PFSK-1 (cell line): ENCODE measurements at regions not wholly inside any gene's neighbourhood (a gene's known extent, or its start where the extent isn't known, plus 50 kb on each side); places are given as distances from the start of the nearest gene placed in this dataset.

ENCODE experiments used
- FOXP2 ChIP-seq: optimal IDR thresholded peaks from 2 replicates; pipeline ENCODE3; 2011; ENCODE audit warnings: borderline replicate concordance, control low read depth, inconsistent platforms; ENCODE audit not compliant: insufficient read depth; ENCODE audit errors: extremely low read length, extremely low read depth
- POLR2AphosphoS5 ChIP-seq: IDR thresholded peaks from 2 replicates; pipeline ENCODE4 v1.6.1; 2012; ENCODE audit warnings: low read depth, mild to moderate bottlenecking, control low read depth, low read length, moderate library complexity
- REST ChIP-seq, 2 experiments: IDR thresholded peaks; 2 replicates each; pipeline versions ENCODE4 v1.6.1 to v1.8.0; 2011 to 2012; ENCODE audit warnings: low read depth in 2 of 2, low read length in 2 of 2, control low read depth in 1 of 2, inconsistent platforms in 1 of 2, mild to moderate bottlenecking in 1 of 2, moderate library complexity in 1 of 2; ENCODE audit not compliant: insufficient read depth in 1 of 2
- SIN3A ChIP-seq: IDR thresholded peaks from 2 replicates; pipeline ENCODE4 v1.6.1; 2012; ENCODE audit warnings: mild to moderate bottlenecking, low read length, moderate library complexity, borderline replicate concordance; ENCODE audit not compliant: insufficient read depth
- TAF1 ChIP-seq: IDR thresholded peaks from 2 replicates; pipeline ENCODE4 v1.6.1; 2012; ENCODE audit warnings: low read length, control low read depth, borderline replicate concordance; ENCODE audit not compliant: insufficient read depth

GRCh38 chr9:25396828-25397227 is 281.4 kb downstream of the TUSC1 start:
- no peak for TF ChIP-seq SIN3A
- TF ChIP-seq POLR2AphosphoS5, result no peak
- TF ChIP-seq FOXP2, result no peak
- TF ChIP-seq TAF1, result no peak
- TF ChIP-seq REST (IDR thresholded peaks at IDR 0.05; ENCODE audit: insufficient read depth in 1 of 2, low read depth in 2 of 2, low read length in 2 of 2), result no peak

DNA sequence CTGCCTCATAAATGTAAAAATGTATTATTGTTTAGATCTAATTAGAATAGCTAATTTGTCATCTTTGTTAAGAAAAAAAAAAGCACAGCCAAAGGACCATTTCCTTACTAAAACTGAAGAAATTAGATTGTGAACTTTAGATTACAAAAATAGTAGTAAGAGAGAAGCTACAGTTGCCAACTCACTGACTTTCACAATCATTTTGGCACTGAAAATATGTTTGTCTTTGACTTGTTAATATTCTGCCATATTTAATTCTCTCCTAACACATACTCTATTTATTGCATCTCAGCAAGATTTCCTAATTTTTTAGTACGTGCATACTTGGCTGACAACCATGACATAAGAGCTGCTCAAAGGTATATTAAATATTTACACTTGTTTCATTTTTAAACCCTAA is 297.1 kb downstream of the TUSC1 start:
- TF ChIP-seq POLR2AphosphoS5 (no peak), REST (IDR thresholded peaks at IDR 0.05; ENCODE audit: insufficient read depth in 1 of 2, low read depth in 2 of 2, low read length in 2 of 2) (no peak), FOXP2 (no peak), TAF1 (no peak)

DNA sequence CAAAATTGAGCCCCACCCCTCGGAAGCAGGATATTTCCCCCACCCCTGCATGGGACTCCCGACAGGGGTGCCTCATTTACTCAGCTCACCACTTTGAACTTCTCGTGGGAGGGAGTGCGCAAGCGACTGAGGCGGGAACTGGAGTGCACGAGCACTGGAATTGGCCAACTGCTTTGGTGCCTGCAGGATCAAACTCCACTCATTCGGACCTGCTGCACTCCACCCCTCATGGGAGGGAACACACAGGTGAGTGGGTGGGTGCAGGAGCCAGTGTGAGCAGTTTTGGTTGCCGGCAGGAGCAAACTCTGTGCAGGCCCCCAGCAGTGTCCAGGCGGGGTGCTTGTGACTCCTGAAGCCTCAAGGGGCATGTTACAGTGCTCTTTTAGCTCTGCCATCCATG is 301.2 kb downstream of the TUSC1 start:
- TF ChIP-seq REST (IDR thresholded peaks at IDR 0.05; ENCODE audit: insufficient read depth in 1 of 2, low read depth in 2 of 2, low read length in 2 of 2) (no peak), FOXP2 (no peak), POLR2AphosphoS5 (no peak), TAF1 (no peak), SIN3A (no peak)

- TF ChIP-seq FOXP2 (no peak), SIN3A (no peak), POLR2AphosphoS5 (no peak), TAF1 (no peak), REST (IDR thresholded peaks at IDR 0.05; ENCODE audit: insufficient read depth in 1 of 2, low read depth in 2 of 2, low read length in 2 of 2) (no peak)
Measured at GRCh38 chr9:25374281-25374680, 304.0 kb downstream of the TUSC1 start.

DNA sequence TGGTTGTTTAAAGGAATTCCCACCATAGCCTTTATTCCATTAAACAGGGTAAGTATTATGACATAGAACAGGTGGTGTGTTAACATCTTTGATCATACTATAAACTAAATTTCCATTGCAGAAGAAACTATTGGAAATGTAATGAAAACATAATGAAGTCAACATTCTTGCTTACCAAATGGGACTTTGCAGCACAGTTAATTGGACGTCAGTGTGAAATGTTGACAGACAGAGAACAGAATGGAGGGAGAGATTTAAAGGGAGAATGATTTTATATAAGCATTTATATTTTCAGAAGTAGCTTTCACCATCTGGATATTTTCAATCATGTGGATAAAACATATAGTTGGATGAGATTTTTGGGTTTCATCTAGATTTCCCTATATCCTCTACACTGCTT is 311.3 kb downstream of the TUSC1 start:
- TF ChIP-seq FOXP2 (no peak), REST (IDR thresholded peaks at IDR 0.05; ENCODE audit: insufficient read depth in 1 of 2, low read depth in 2 of 2, low read length in 2 of 2) (no peak), POLR2AphosphoS5 (no peak), SIN3A (no peak), TAF1 (no peak)
